GM23338 (cell line): ENCODE measurements at regions not wholly inside any gene's neighbourhood (a gene's known extent, or its start where the extent isn't known, plus 50 kb on each side); places are given as distances from the start of the nearest gene placed in this dataset.

Source experiments
- ATAC-seq: fragments of 200-7000 bp; cut with Tn5 transposase; 3 replicates; pipeline ENCODE4 v1.9.1; 2020
- DNase-seq: peaks from one replicate; pipeline ENCODE4 v3.0.0-alpha.2; 2015; ENCODE audit warnings: low spot score
- H2AFZ ChIP-seq: fragments of 200-600 bp; sonication (generic); 2 replicates; pipeline ENCODE4 v1.8.0; 2016; ENCODE audit warnings: antibody characterized with exemption, mild to moderate bottlenecking, moderate library complexity
- H3F3A ChIP-seq: fragments of 200-600 bp; sonication (generic); replicated peaks from 2 replicates; pipeline ENCODE4 v1.8.0; 2017; ENCODE audit warnings: antibody characterized with exemption, mixed run types, low read depth
- H3K27ac ChIP-seq: fragments of 200-600 bp; sonication (generic); 2 replicates; pipeline ENCODE4 v1.6.1; 2016; ENCODE audit warnings: low read depth
- H3K27me3 ChIP-seq: fragments of 200-600 bp; sonication (generic); 2 replicates; pipeline ENCODE4 v1.8.0; 2016; ENCODE audit warnings: mild to moderate bottlenecking, mixed run types, moderate library complexity; ENCODE audit not compliant: insufficient read depth
- H3K36me3 ChIP-seq: fragments of 200-600 bp; sonication (generic); 2 replicates; pipeline ENCODE4 v1.8.0; 2016; ENCODE audit warnings: mild to moderate bottlenecking; ENCODE audit not compliant: insufficient read depth
- H3K4me1 ChIP-seq: fragments of 200-600 bp; sonication (generic); 2 replicates; pipeline ENCODE4 v1.8.0; 2016; ENCODE audit warnings: mild to moderate bottlenecking, moderate library complexity; ENCODE audit not compliant: insufficient read depth
- H3K4me2 ChIP-seq: fragments of 200-600 bp; sonication (generic); 2 replicates; pipeline ENCODE4 v1.7.1; 2017; ENCODE audit warnings: mixed run types
- H3K4me3 ChIP-seq: fragments of 200-600 bp; sonication (generic); 2 replicates; pipeline ENCODE4 v1.6.1; 2016; ENCODE audit warnings: mixed run types
- H3K79me2 ChIP-seq: fragments of 200-600 bp; sonication (generic); replicated peaks from 2 replicates; pipeline ENCODE4 v1.8.0; 2017; ENCODE audit warnings: mild to moderate bottlenecking; ENCODE audit not compliant: insufficient read depth
- H3K9me2 ChIP-seq: fragments of 200-600 bp; sonication (generic); 2 replicates; pipeline ENCODE4 v1.8.0; 2017; ENCODE audit not compliant: insufficient read depth
- H4K20me1 ChIP-seq: fragments of 200-600 bp; sonication (generic); replicated peaks from 2 replicates; pipeline ENCODE4 v1.8.0; 2017; ENCODE audit warnings: mild to moderate bottlenecking; ENCODE audit not compliant: insufficient read depth
- H3K27ac Mint-ChIP-seq: 2 replicates; pipeline ENCODE4 v1.8.0; 2020; ENCODE audit warnings: inconsistent platforms, mild to moderate bottlenecking, moderate library complexity, mixed read lengths
- H3K27me3 Mint-ChIP-seq: 3 replicates; pipeline ENCODE4 v1.8.0; 2022; ENCODE audit warnings: low read depth, mild to moderate bottlenecking, moderate library complexity, mixed read lengths, inconsistent platforms; ENCODE audit not compliant: insufficient read depth, poor library complexity
- H3K36me3 Mint-ChIP-seq: 3 replicates; pipeline ENCODE4 v1.8.0; 2021; ENCODE audit warnings: low read depth, mild to moderate bottlenecking, inconsistent platforms, moderate library complexity, mixed read lengths
- H3K4me1 Mint-ChIP-seq: 3 replicates; pipeline ENCODE4 v1.8.0; 2020; ENCODE audit warnings: mild to moderate bottlenecking, inconsistent platforms, mixed read lengths
- H3K4me3 Mint-ChIP-seq: 3 replicates; pipeline ENCODE4 v1.8.0; 2021; ENCODE audit warnings: moderate library complexity, mild to moderate bottlenecking, inconsistent platforms, mixed read lengths
- H3K9me3 Mint-ChIP-seq: 3 replicates; pipeline ENCODE4 v1.8.0; 2020; ENCODE audit warnings: moderate library complexity, mild to moderate bottlenecking, inconsistent platforms, mixed read lengths
- EZH2phosphoT487 ChIP-seq: fragments of 200-600 bp; sonication (generic); IDR thresholded peaks from one replicate; pipeline ENCODE4 v1.8.1; 2018; ENCODE audit warnings: antibody characterized with exemption; ENCODE audit not compliant: unreplicated experiment
- TF ChIP-seq, protein P1 (sequence below): fragments of 250-450 bp; sonication (Bioruptor Pico); IDR thresholded peaks from 2 replicates; pipeline ENCODE4 v1.5.0; 2020; ENCODE audit warnings: mild to moderate bottlenecking, moderate library complexity
- TF ChIP-seq, protein P2 (sequence below): IDR thresholded peaks from one replicate; pipeline ENCODE4 v1.6.1; 2018; ENCODE audit warnings: antibody characterized with exemption; ENCODE audit not compliant: unreplicated experiment

DNA sequence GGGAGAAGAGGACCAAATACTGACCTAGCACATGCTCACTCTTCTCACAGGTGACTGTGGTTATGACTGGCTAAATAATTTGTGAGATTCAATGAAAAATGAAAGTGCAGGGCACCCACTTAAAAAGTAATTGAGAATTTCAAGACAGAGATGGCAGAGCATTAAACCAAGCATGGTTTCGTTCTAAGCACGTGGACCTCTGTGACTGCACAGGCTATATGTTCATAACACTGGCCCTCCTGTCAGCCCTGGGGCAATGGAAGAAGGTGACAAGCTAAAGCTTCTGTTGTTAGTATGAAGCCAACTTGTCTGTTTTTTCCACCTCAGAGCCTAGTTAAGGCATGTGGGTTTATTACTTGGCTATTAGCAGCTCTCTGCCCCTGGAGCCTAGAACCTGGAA, 130.9 kb downstream of the FASLG start:
- Histone ChIP-seq H3K79me2 (no peaks in the 10 kb centered on the region), H4K20me1 (no peaks in the 10 kb centered on the region), H2AFZ (no peak overlapping the region), H3K36me3 (no peaks in the 10 kb centered on the region), H3K4me3 (no peak overlapping the region), H3F3A (no peaks in the 10 kb centered on the region), H3K27ac (no peak overlapping the region), H3K9me2 (no peaks in the 10 kb centered on the region), H3K4me2 (no peak overlapping the region), H3K27me3 (no peaks in the 10 kb centered on the region), H3K4me1 (no peaks in the 10 kb centered on the region)
- Mint-ChIP-seq H3K27ac (no peak overlapping the region), H3K4me3 (no peak overlapping the region), H3K9me3 (no peaks in the 10 kb centered on the region; the same call in 2 of the 3 replicates), H3K4me1 (no peaks in the 10 kb centered on the region), H3K36me3 (no peaks in the 10 kb centered on the region), H3K27me3 (no peaks in the 10 kb centered on the region)
- DNase-seq (no peak), ATAC-seq (no peak)
- TF ChIP-seq, protein P1, sequence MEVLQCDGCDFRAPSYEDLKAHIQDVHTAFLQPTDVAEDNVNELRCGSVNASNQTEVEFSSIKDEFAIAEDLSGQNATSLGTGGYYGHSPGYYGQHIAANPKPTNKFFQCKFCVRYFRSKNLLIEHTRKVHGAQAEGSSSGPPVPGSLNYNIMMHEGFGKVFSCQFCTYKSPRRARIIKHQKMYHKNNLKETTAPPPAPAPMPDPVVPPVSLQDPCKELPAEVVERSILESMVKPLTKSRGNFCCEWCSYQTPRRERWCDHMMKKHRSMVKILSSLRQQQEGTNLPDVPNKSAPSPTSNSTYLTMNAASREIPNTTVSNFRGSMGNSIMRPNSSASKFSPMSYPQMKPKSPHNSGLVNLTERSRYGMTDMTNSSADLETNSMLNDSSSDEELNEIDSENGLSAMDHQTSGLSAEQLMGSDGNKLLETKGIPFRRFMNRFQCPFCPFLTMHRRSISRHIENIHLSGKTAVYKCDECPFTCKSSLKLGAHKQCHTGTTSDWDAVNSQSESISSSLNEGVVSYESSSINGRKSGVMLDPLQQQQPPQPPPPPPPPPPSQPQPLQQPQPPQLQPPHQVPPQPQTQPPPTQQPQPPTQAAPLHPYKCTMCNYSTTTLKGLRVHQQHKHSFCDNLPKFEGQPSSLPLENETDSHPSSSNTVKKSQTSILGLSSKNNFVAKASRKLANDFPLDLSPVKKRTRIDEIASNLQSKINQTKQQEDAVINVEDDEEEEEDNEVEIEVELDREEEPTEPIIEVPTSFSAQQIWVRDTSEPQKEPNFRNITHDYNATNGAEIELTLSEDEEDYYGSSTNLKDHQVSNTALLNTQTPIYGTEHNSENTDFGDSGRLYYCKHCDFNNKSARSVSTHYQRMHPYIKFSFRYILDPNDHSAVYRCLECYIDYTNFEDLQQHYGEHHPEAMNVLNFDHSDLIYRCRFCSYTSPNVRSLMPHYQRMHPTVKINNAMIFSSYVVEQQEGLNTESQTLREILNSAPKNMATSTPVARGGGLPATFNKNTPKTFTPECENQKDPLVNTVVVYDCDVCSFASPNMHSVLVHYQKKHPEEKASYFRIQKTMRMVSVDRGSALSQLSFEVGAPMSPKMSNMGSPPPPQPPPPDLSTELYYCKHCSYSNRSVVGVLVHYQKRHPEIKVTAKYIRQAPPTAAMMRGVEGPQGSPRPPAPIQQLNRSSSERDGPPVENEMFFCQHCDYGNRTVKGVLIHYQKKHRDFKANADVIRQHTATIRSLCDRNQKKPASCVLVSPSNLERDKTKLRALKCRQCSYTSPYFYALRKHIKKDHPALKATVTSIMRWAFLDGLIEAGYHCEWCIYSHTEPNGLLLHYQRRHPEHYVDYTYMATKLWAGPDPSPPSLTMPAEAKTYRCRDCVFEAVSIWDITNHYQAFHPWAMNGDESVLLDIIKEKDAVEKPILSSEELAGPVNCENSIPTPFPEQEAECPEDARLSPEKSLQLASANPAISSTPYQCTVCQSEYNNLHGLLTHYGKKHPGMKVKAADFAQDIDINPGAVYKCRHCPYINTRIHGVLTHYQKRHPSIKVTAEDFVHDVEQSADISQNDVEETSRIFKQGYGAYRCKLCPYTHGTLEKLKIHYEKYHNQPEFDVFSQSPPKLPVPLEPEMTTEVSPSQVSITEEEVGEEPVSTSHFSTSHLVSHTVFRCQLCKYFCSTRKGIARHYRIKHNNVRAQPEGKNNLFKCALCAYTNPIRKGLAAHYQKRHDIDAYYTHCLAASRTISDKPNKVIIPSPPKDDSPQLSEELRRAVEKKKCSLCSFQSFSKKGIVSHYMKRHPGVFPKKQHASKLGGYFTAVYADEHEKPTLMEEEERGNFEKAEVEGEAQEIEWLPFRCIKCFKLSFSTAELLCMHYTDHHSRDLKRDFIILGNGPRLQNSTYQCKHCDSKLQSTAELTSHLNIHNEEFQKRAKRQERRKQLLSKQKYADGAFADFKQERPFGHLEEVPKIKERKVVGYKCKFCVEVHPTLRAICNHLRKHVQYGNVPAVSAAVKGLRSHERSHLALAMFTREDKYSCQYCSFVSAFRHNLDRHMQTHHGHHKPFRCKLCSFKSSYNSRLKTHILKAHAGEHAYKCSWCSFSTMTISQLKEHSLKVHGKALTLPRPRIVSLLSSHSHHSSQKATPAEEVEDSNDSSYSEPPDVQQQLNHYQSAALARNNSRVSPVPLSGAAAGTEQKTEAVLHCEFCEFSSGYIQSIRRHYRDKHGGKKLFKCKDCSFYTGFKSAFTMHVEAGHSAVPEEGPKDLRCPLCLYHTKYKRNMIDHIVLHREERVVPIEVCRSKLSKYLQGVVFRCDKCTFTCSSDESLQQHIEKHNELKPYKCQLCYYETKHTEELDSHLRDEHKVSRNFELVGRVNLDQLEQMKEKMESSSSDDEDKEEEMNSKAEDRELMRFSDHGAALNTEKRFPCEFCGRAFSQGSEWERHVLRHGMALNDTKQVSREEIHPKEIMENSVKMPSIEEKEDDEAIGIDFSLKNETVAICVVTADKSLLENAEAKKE (CRISPR knock-in tag) = no peak
- TF ChIP-seq, protein P2, sequence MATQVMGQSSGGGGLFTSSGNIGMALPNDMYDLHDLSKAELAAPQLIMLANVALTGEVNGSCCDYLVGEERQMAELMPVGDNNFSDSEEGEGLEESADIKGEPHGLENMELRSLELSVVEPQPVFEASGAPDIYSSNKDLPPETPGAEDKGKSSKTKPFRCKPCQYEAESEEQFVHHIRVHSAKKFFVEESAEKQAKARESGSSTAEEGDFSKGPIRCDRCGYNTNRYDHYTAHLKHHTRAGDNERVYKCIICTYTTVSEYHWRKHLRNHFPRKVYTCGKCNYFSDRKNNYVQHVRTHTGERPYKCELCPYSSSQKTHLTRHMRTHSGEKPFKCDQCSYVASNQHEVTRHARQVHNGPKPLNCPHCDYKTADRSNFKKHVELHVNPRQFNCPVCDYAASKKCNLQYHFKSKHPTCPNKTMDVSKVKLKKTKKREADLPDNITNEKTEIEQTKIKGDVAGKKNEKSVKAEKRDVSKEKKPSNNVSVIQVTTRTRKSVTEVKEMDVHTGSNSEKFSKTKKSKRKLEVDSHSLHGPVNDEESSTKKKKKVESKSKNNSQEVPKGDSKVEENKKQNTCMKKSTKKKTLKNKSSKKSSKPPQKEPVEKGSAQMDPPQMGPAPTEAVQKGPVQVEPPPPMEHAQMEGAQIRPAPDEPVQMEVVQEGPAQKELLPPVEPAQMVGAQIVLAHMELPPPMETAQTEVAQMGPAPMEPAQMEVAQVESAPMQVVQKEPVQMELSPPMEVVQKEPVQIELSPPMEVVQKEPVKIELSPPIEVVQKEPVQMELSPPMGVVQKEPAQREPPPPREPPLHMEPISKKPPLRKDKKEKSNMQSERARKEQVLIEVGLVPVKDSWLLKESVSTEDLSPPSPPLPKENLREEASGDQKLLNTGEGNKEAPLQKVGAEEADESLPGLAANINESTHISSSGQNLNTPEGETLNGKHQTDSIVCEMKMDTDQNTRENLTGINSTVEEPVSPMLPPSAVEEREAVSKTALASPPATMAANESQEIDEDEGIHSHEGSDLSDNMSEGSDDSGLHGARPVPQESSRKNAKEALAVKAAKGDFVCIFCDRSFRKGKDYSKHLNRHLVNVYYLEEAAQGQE = no peak
- no peak for TF ChIP-seq EZH2phosphoT487
